ENCODE measurements at regions not wholly inside any gene's neighbourhood (a gene's known extent, or its start where the extent isn't known, plus 50 kb on each side); places are given as distances from the start of the nearest gene placed in this dataset.

DNA sequence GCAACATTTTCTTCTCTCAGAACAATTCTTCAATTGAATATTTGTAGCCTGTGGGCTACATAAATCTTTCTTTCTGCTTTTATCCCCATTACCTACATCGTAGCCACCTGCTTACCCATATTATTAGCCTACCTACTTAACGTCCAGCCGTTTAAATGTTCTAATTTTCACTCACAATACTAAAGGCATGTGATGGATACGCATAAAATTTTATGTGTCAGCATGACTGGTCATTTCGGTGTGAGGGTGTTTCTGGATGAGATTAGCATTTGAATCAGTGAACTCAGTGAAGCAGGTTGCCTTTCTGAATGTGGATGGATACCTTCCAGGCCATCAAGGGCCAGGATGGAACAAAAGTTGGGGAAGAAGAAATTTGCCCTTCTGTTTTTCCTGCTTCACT lies 1722.5 kb upstream of the ACO1 start:
- TF ChIP-seq, protein P1, sequence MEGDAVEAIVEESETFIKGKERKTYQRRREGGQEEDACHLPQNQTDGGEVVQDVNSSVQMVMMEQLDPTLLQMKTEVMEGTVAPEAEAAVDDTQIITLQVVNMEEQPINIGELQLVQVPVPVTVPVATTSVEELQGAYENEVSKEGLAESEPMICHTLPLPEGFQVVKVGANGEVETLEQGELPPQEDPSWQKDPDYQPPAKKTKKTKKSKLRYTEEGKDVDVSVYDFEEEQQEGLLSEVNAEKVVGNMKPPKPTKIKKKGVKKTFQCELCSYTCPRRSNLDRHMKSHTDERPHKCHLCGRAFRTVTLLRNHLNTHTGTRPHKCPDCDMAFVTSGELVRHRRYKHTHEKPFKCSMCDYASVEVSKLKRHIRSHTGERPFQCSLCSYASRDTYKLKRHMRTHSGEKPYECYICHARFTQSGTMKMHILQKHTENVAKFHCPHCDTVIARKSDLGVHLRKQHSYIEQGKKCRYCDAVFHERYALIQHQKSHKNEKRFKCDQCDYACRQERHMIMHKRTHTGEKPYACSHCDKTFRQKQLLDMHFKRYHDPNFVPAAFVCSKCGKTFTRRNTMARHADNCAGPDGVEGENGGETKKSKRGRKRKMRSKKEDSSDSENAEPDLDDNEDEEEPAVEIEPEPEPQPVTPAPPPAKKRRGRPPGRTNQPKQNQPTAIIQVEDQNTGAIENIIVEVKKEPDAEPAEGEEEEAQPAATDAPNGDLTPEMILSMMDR (IDR thresholded peaks at IDR 0.05) = no peak
- no peak for TF ChIP-seq POLR2AphosphoS5 (IDR thresholded peaks at IDR 0.05)
- no peak for TF ChIP-seq EP300 (IDR thresholded peaks at IDR 0.05)
- TF ChIP-seq POLR2A (IDR thresholded peaks at IDR 0.05; ENCODE audit: low read depth) = no peak

Measured in esophagus muscularis mucosa (tissue), 4 donors.